OCI-LY1 (cell line): ENCODE measurements at regions not wholly inside any gene's neighbourhood (a gene's known extent, or its start where the extent isn't known, plus 50 kb on each side); places are given as distances from the start of the nearest gene placed in this dataset.
"Not testable (repeated sequence)": the region's sequence is repeated elsewhere in the genome, so short reads cannot be mapped to it uniquely, and the experiment has no call there.

ENCODE experiments used
- H2AFZ ChIP-seq: fragments of 200-600 bp; sonication (generic), shearing (Covaris generic); 2 replicates; pipeline ENCODE4 v1.6.0; 2014; ENCODE audit warnings: antibody characterized with exemption, mild to moderate bottlenecking, low read length
- H3F3A ChIP-seq: fragments of 200-600 bp; sonication (generic), shearing (Covaris generic); 2 replicates; pipeline ENCODE4 v1.6.0; 2014; ENCODE audit warnings: mild to moderate bottlenecking, antibody characterized with exemption, low read length, moderate library complexity; ENCODE audit not compliant: insufficient read depth
- H3K27ac ChIP-seq: fragments of 200-600 bp; sonication (generic); 2 replicates; pipeline ENCODE4 v1.5.1; 2014; ENCODE audit warnings: low read length, mixed run types, mild to moderate bottlenecking, low read depth; ENCODE audit not compliant: poor library complexity, severe bottlenecking
- H3K27me3 ChIP-seq: fragments of 200-600 bp; sonication (generic); 2 replicates; pipeline ENCODE4 v1.6.0; 2014; ENCODE audit warnings: antibody characterized with exemption, mild to moderate bottlenecking, low read length, moderate library complexity; ENCODE audit not compliant: insufficient read depth
- H3K36me3 ChIP-seq: fragments of 200-600 bp; sonication (generic); 2 replicates; pipeline ENCODE4 v1.6.1; 2014; ENCODE audit warnings: mild to moderate bottlenecking, antibody characterized with exemption, low read length, moderate library complexity, mixed read lengths; ENCODE audit not compliant: insufficient read depth
- H3K4me1 ChIP-seq: fragments of 200-600 bp; sonication (generic); 2 replicates; pipeline ENCODE4 v1.5.1; 2014; ENCODE audit warnings: mild to moderate bottlenecking, low read length, moderate library complexity; ENCODE audit not compliant: insufficient read depth, severe bottlenecking
- H3K4me2 ChIP-seq: fragments of 200-600 bp; sonication (generic), shearing (Covaris generic); 2 replicates; pipeline ENCODE4 v1.6.1; 2014; ENCODE audit warnings: low read length
- H3K4me3 ChIP-seq: fragments of 200-600 bp; sonication (generic); 2 replicates; pipeline ENCODE4 v1.5.1; 2014; ENCODE audit warnings: low read length, low read depth, mild to moderate bottlenecking, mixed read lengths; ENCODE audit not compliant: poor library complexity, severe bottlenecking
- H3K79me2 ChIP-seq: fragments of 200-600 bp; shearing (Covaris generic); 2 replicates; pipeline ENCODE4 v1.6.1; 2016; ENCODE audit warnings: mixed run types, low read length, mixed read lengths; ENCODE audit not compliant: insufficient read depth
- H3K9ac ChIP-seq: fragments of 200-600 bp; sonication (generic), shearing (Covaris generic); 2 replicates; pipeline ENCODE4 v1.6.1; 2014; ENCODE audit warnings: mild to moderate bottlenecking, low read length, mixed read lengths
- H3K9me2 ChIP-seq: fragments of 200-600 bp; sonication (generic), shearing (Covaris generic); 2 replicates; pipeline ENCODE4 v1.6.1; 2014; ENCODE audit warnings: low read depth, mild to moderate bottlenecking, low read length, mixed read lengths
- H3K9me3 ChIP-seq: fragments of 200-600 bp; shearing (Covaris generic); 2 replicates; pipeline ENCODE4 v1.6.1; 2014; ENCODE audit warnings: low read length, mixed read lengths
- H4K20me1 ChIP-seq: fragments of 200-600 bp; sonication (generic), shearing (Covaris generic); 2 replicates; pipeline ENCODE4 v1.6.0; 2016; ENCODE audit warnings: mild to moderate bottlenecking, low read length; ENCODE audit not compliant: insufficient read depth
- EZH2 ChIP-seq: fragments of 200-600 bp; sonication (generic), shearing (Covaris generic); IDR thresholded peaks from 2 replicates; pipeline ENCODE4 v1.8.0; 2017; ENCODE audit warnings: borderline replicate concordance, mixed run types, mild to moderate bottlenecking, antibody characterized with exemption, low read length, moderate library complexity, mixed read lengths
- TF ChIP-seq, protein P1 (sequence below): fragments of 200-600 bp; sonication (generic), shearing (Covaris generic); IDR thresholded peaks from 2 replicates; pipeline ENCODE4 v1.5.1; 2017; ENCODE audit warnings: mild to moderate bottlenecking, antibody characterized with exemption, low read length, moderate library complexity, mixed read lengths

DNA sequence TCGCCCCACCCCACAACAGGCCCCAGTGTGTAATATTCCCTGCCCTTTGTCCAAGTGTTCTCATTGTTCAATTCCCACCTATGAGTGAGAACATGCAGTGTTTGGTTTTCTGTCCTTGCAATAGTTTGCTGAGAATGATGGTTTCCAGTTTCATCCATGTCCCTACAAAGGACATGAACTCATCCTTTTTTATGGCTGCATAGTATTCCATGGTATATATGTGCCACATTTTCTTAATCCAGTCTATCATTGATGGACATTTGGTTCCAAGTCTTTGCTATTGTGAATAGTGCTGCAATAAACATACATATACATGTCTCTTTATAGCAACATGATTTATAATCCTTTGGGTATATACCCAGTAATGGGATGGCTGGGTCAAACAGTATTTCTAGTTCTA, 132.7 kb downstream of the SNX10 start:
- H3K4me2 ChIP-seq, H2AFZ ChIP-seq, H3K9me2 ChIP-seq, H3K4me3 ChIP-seq, H3K79me2 ChIP-seq, H3K36me3 ChIP-seq, H3K9ac ChIP-seq, H3K27me3 ChIP-seq, H3F3A ChIP-seq, H3K9me3 ChIP-seq, H3K4me1 ChIP-seq, H3K27ac ChIP-seq, H4K20me1 ChIP-seq: not testable (repeated sequence)

GRCh38 chr7:26425655-26426054, 134.0 kb downstream of the SNX10 start:
- Histone ChIP-seq H3F3A (no peaks in the 10 kb centered on the region), H3K9me3 (no peaks in the 10 kb centered on the region), H3K27ac (no peak overlapping the region), H3K9me2 (no peaks in the 10 kb centered on the region; the same call in 1 of the 2 replicates), H3K27me3 (no peaks in the 10 kb centered on the region; the same call in 1 of the 2 replicates), H4K20me1 (no peaks in the 10 kb centered on the region), H3K4me1 (no peaks in the 10 kb centered on the region), H3K9ac (no peak overlapping the region), H3K4me3 (no peak overlapping the region), H3K36me3 (no peaks in the 10 kb centered on the region), H3K79me2 (no peaks in the 10 kb centered on the region), H2AFZ (no peak overlapping the region), H3K4me2 (no peak overlapping the region)
- TF ChIP-seq EZH2 = no peak
- TF ChIP-seq, protein P1, sequence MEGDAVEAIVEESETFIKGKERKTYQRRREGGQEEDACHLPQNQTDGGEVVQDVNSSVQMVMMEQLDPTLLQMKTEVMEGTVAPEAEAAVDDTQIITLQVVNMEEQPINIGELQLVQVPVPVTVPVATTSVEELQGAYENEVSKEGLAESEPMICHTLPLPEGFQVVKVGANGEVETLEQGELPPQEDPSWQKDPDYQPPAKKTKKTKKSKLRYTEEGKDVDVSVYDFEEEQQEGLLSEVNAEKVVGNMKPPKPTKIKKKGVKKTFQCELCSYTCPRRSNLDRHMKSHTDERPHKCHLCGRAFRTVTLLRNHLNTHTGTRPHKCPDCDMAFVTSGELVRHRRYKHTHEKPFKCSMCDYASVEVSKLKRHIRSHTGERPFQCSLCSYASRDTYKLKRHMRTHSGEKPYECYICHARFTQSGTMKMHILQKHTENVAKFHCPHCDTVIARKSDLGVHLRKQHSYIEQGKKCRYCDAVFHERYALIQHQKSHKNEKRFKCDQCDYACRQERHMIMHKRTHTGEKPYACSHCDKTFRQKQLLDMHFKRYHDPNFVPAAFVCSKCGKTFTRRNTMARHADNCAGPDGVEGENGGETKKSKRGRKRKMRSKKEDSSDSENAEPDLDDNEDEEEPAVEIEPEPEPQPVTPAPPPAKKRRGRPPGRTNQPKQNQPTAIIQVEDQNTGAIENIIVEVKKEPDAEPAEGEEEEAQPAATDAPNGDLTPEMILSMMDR = no peak

DNA sequence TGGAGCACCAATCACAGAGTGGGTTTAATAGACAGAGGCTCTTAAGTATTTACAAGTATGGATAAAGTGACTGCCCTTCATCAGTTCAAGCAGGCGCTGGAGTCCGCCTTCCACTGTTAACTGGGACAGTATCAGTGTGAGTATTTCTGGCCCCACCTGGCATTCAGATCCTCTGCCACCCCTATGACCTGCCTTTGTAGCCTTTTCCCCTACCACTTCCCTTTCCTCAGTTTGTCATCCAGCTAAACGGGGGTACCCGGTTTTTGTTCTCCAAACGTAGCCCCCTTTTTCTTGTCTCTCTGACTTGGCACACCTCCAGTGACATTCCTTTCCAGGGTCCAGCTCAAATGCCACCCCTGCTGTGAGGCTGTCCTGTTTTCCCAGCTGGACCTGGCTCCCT, 134.4 kb downstream of the SNX10 start:
- H4K20me1 ChIP-seq = no peaks in the 10 kb centered on the region
- no peak overlapping the region for H3K4me3 ChIP-seq
- no peaks in the 10 kb centered on the region; the same call in 1 of the 2 replicates for H3K9me2 ChIP-seq
- H3F3A ChIP-seq = no peaks in the 10 kb centered on the region
- no peak overlapping the region for H3K9ac ChIP-seq
- H3K4me1 ChIP-seq = no peaks in the 10 kb centered on the region
- H3K4me2 ChIP-seq = no peak overlapping the region
- H3K79me2 ChIP-seq = no peaks in the 10 kb centered on the region
- H2AFZ ChIP-seq = no peak overlapping the region
- TF ChIP-seq, protein P1 = no peak
- TF ChIP-seq EZH2 = no peak
- no peaks in the 10 kb centered on the region; the same call in 1 of the 2 replicates for H3K27me3 ChIP-seq
- no peaks in the 10 kb centered on the region for H3K36me3 ChIP-seq
- H3K27ac ChIP-seq = no peak overlapping the region
- no peaks in the 10 kb centered on the region for H3K9me3 ChIP-seq

- no peak overlapping the region for H3K4me2 ChIP-seq
- TF ChIP-seq, protein P1 = no peak
- no peak for TF ChIP-seq EZH2
- H3K36me3 ChIP-seq = no peaks in the 10 kb centered on the region
- no peak overlapping the region for H3K9ac ChIP-seq
- no peaks in the 10 kb centered on the region for H4K20me1 ChIP-seq
- H3K4me1 ChIP-seq = no peaks in the 10 kb centered on the region
- H3K79me2 ChIP-seq = no peaks in the 10 kb centered on the region
- H3K27ac ChIP-seq = no peak overlapping the region
- H3K9me2 ChIP-seq = no peaks in the 10 kb centered on the region; the same call in 1 of the 2 replicates
- H3K4me3 ChIP-seq = no peak overlapping the region
- H3K27me3 ChIP-seq = no peaks in the 10 kb centered on the region; the same call in 1 of the 2 replicates
- no peak overlapping the region for H2AFZ ChIP-seq
- H3F3A ChIP-seq = no peaks in the 10 kb centered on the region
- no peaks in the 10 kb centered on the region for H3K9me3 ChIP-seq
Observed at GRCh38 chr7:26428571-26428970, 136.9 kb downstream of the SNX10 start.
